ENCODE measurements at regions not wholly inside any gene's neighbourhood (a gene's known extent, or its start where the extent isn't known, plus 50 kb on each side); places are given as distances from the start of the nearest gene placed in this dataset.

- H3K36me3 ChIP-seq: no peaks in the 10 kb centered on the region
- TF ChIP-seq POLR2A (IDR thresholded peaks at IDR 0.05) (no peak), EP300 (IDR thresholded peaks at IDR 0.05) (no peak), CTCF (IDR thresholded peaks at IDR 0.05) (no peak)
- WGBS, 3 donors: 55 to 57% (median 55%) methylated on average over 3 of the region's 3 CpGs
- intact Hi-C loops (cut with DNase I): no loop called here
- no peak overlapping the region for H3K27ac ChIP-seq
- H3K27me3 ChIP-seq: no peaks in the 10 kb centered on the region
- no peaks in the 10 kb centered on the region for H3K9me3 ChIP-seq
- no peak overlapping the region for H3K4me3 ChIP-seq
- no peaks in the 10 kb centered on the region for H3K4me1 ChIP-seq (ENCODE audit: insufficient read depth)
- DNase-seq: no peak
These were observed 244.6 kb upstream of the FOXQ1 start for GRCh38 chr6:1067346-1067745.

- H3K4me3 ChIP-seq: no peak overlapping the region
- no peaks in the 10 kb centered on the region for H3K27me3 ChIP-seq
- 62 to 65% (median 64%) methylated on average over 11 of the region's 11 CpGs for WGBS, 3 donors
- H3K4me1 ChIP-seq (ENCODE audit: insufficient read depth): no peaks in the 10 kb centered on the region
- H3K27ac ChIP-seq: no peak overlapping the region
- H3K9me3 ChIP-seq: no peaks in the 10 kb centered on the region
- H3K36me3 ChIP-seq: no peaks in the 10 kb centered on the region
- intact Hi-C loops (cut with DNase I): no loop called here
- no peak for TF ChIP-seq CTCF (IDR thresholded peaks at IDR 0.05)
- TF ChIP-seq POLR2A (IDR thresholded peaks at IDR 0.05): no peak
- no peak for TF ChIP-seq EP300 (IDR thresholded peaks at IDR 0.05)
- no peak for DNase-seq
These were observed 245.3 kb upstream of the FOXQ1 start for GRCh38 chr6:1066449-1067090.

- Histone ChIP-seq H3K4me1 (ENCODE audit: insufficient read depth) (no peaks in the 10 kb centered on the region), H3K4me3 (no peak overlapping the region), H3K27ac (no peak overlapping the region), H3K9me3 (no peaks in the 10 kb centered on the region), H3K36me3 (no peaks in the 10 kb centered on the region), H3K27me3 (no peaks in the 10 kb centered on the region)
- intact Hi-C loops (cut with DNase I): no loop called here
- DNase-seq: no peak
- TF ChIP-seq POLR2A (IDR thresholded peaks at IDR 0.05) (no peak), CTCF (IDR thresholded peaks at IDR 0.05) (no peak), EP300 (IDR thresholded peaks at IDR 0.05) (no peak)
- 75 to 82% (median 79%) methylated on average over 8 of the region's 8 CpGs for WGBS, 3 donors
These were observed 245.9 kb upstream of the FOXQ1 start for GRCh38 chr6:1065986-1066385.

- no peak for TF ChIP-seq POLR2A (IDR thresholded peaks at IDR 0.05)
- TF ChIP-seq EP300 (IDR thresholded peaks at IDR 0.05): no peak
- Histone ChIP-seq H3K36me3 (no peaks in the 10 kb centered on the region), H3K27me3 (no peaks in the 10 kb centered on the region), H3K4me3 (no peak overlapping the region), H3K4me1 (ENCODE audit: insufficient read depth) (no peaks in the 10 kb centered on the region), H3K9me3 (no peaks in the 10 kb centered on the region), H3K27ac (no peak overlapping the region)
- DNase-seq: no peak
- intact Hi-C loops (cut with DNase I): no loop called here
- 74 to 79% (median 74%) methylated on average over 13 of the region's 13 CpGs for WGBS, 3 donors
These were observed 248.1 kb upstream of the FOXQ1 start for GRCh38 chr6:1063671-1064355.

Measured in ovary (tissue), 7 donors.